ENCODE measurements at regions not wholly inside any gene's neighbourhood (a gene's known extent, or its start where the extent isn't known, plus 50 kb on each side); places are given as distances from the start of the nearest gene placed in this dataset.
"Not testable (repeated sequence)": the region's sequence is repeated elsewhere in the genome, so short reads cannot be mapped to it uniquely, and the experiment has no call there.

- not testable (repeated sequence) for TF ChIP-seq EZH2 (IDR thresholded peaks at IDR 0.05; ENCODE audit: borderline replicate concordance, low read length)
- TF ChIP-seq, protein P1, sequence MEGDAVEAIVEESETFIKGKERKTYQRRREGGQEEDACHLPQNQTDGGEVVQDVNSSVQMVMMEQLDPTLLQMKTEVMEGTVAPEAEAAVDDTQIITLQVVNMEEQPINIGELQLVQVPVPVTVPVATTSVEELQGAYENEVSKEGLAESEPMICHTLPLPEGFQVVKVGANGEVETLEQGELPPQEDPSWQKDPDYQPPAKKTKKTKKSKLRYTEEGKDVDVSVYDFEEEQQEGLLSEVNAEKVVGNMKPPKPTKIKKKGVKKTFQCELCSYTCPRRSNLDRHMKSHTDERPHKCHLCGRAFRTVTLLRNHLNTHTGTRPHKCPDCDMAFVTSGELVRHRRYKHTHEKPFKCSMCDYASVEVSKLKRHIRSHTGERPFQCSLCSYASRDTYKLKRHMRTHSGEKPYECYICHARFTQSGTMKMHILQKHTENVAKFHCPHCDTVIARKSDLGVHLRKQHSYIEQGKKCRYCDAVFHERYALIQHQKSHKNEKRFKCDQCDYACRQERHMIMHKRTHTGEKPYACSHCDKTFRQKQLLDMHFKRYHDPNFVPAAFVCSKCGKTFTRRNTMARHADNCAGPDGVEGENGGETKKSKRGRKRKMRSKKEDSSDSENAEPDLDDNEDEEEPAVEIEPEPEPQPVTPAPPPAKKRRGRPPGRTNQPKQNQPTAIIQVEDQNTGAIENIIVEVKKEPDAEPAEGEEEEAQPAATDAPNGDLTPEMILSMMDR (conservative IDR thresholded peaks at IDR 0.05 in 1 of 2, IDR thresholded peaks at IDR 0.05 in 1 of 2; ENCODE audit: extremely low read depth in 1 of 2, insufficient read depth in 1 of 2, low read depth in 1 of 2, low read length in 2 of 2): not testable (repeated sequence)
Measured at GRCh38 chr16:79881107-79881506, 280.6 kb upstream of the MAF start.
